IMR-90 (cell line): ENCODE measurements at regions not wholly inside any gene's neighbourhood (a gene's known extent, or its start where the extent isn't known, plus 50 kb on each side); places are given as distances from the start of the nearest gene placed in this dataset.
A peak's percentile ranks its signal among the peaks of the same experiment; 100 is the strongest.

Experiments
- ATAC-seq: fragments of 200-7000 bp; cut with Tn5 transposase; 2 replicates; pipeline ENCODE4 v1.9.1; 2020; ENCODE audit warnings: low read depth, mild to moderate bottlenecking, moderate library complexity
- BruUV-seq: library from RNA; stranded (reverse); fragments of 400-500 nt; replicated peaks from 2 replicates; lab custom pipeline; 2021; lab: Mats Ljungman, UMichigan
- CTCF ChIA-PET: fragments of 300-600 bp; formaldehyde crosslinking; extraction: SDS; loops from one replicate; lab custom pipeline; 2021; ENCODE audit warnings: antibody characterized with exemption; lab: Yijun Ruan, JAX
- POLR2A ChIA-PET: fragments of 300-600 bp; sonication (Branson Sonifier 250); formaldehyde crosslinking; loops from one replicate; lab custom pipeline; 2022; ENCODE audit warnings: antibody characterized with exemption; ENCODE audit not compliant: unreplicated experiment; lab: Charles Lee
- DNase-seq: peaks from one replicate; pipeline ENCODE4 v3.0.0; 2013
- H2AFZ ChIP-seq: replicated peaks from 2 replicates; pipeline ENCODE3; 2013; ENCODE audit warnings: low read length, mild to moderate bottlenecking; ENCODE audit not compliant: poor library complexity
- H2AK5ac ChIP-seq: 2 replicates; pipeline ENCODE4 v1.6.1; 2013; ENCODE audit warnings: low read depth, low read length, inconsistent platforms
- H2AK9ac ChIP-seq: replicated peaks from 2 replicates; pipeline ENCODE3; 2013; ENCODE audit warnings: mild to moderate bottlenecking, low read depth, low read length, moderate library complexity; ENCODE audit not compliant: poor library complexity
- H2BK120ac ChIP-seq: 2 replicates; pipeline ENCODE4 v1.6.1; 2013; ENCODE audit warnings: low read depth, low read length, inconsistent platforms
- H2BK15ac ChIP-seq: 3 replicates; pipeline ENCODE4 v1.6.1; 2013; ENCODE audit warnings: low read depth, low read length, inconsistent platforms
- H2BK20ac ChIP-seq: 2 replicates; pipeline ENCODE4 v1.6.1; 2013; ENCODE audit warnings: low read depth, mild to moderate bottlenecking, inconsistent platforms, low read length, moderate library complexity
- H2BK5ac ChIP-seq: 2 replicates; pipeline ENCODE4 v1.6.1; 2013; ENCODE audit warnings: mild to moderate bottlenecking, low read depth, low read length, inconsistent platforms; ENCODE audit not compliant: poor library complexity, severe bottlenecking
- H3K14ac ChIP-seq: replicated peaks from 2 replicates; pipeline ENCODE4 v1.6.1; 2013; ENCODE audit warnings: low read depth, low read length, inconsistent platforms
- H3K18ac ChIP-seq: 2 replicates; pipeline ENCODE4 v1.6.1; 2013; ENCODE audit warnings: low read depth, low read length, control low read depth
- H3K23ac ChIP-seq: 2 replicates; pipeline ENCODE4 v1.6.1; 2013; ENCODE audit warnings: low read depth, low read length, inconsistent platforms
- H3K27ac ChIP-seq: 2 replicates; pipeline ENCODE4 v1.5.1; 2013; ENCODE audit warnings: mild to moderate bottlenecking, control low read depth, low read length; ENCODE audit not compliant: insufficient read depth
- H3K27me3 ChIP-seq: 2 replicates; pipeline ENCODE4 v1.6.1; 2013; ENCODE audit warnings: low read length; ENCODE audit not compliant: control insufficient read depth, insufficient read depth
- H3K36me3 ChIP-seq: 2 replicates; pipeline ENCODE4 v1.6.1; 2013; ENCODE audit warnings: low read length, mixed read lengths; ENCODE audit not compliant: control insufficient read depth, insufficient read depth
- H3K4ac ChIP-seq: 2 replicates; pipeline ENCODE4 v1.6.1; 2013; ENCODE audit warnings: low read depth, low read length, inconsistent platforms
- H3K4me1 ChIP-seq: 2 replicates; pipeline ENCODE4 v1.6.1; 2013; ENCODE audit warnings: low read length, mixed read lengths; ENCODE audit not compliant: control insufficient read depth, insufficient read depth
- H3K4me2 ChIP-seq: 2 replicates; pipeline ENCODE4 v1.6.1; 2013; ENCODE audit warnings: low read depth, mild to moderate bottlenecking, control low read depth, low read length, moderate library complexity
- H3K4me3 ChIP-seq: 2 replicates; pipeline ENCODE4 v1.5.1; 2013; ENCODE audit warnings: low read depth, mild to moderate bottlenecking, control low read depth, low read length, moderate library complexity; ENCODE audit not compliant: insufficient read depth
- H3K56ac ChIP-seq: 2 replicates; pipeline ENCODE4 v1.6.1; 2013; ENCODE audit warnings: low read length, inconsistent platforms; ENCODE audit not compliant: insufficient read depth; ENCODE audit errors: extremely low read depth
- H3K79me1 ChIP-seq, 2 experiments: 2 replicates each; pipeline ENCODE4 v1.6.1; 2013; ENCODE audit warnings: low read length in 2 of 2, inconsistent platforms in 1 of 2, low read depth in 1 of 2
- H3K9ac ChIP-seq: 2 replicates; pipeline ENCODE4 v1.6.1; 2013; ENCODE audit warnings: low read depth, low read length, control low read depth
- H3K9me1 ChIP-seq: 2 replicates; pipeline ENCODE4 v1.6.1; 2013; ENCODE audit warnings: low read length, inconsistent platforms; ENCODE audit not compliant: insufficient read depth
- H3K9me3 ChIP-seq: 2 replicates; pipeline ENCODE4 v1.6.1; 2013; ENCODE audit warnings: low read length; ENCODE audit not compliant: control insufficient read depth, insufficient read depth
- H4K20me1 ChIP-seq: 2 replicates; pipeline ENCODE4 v1.6.1; 2013; ENCODE audit warnings: low read length, inconsistent platforms; ENCODE audit not compliant: insufficient read depth
- H4K5ac ChIP-seq: 2 replicates; pipeline ENCODE4 v1.6.1; 2013; ENCODE audit warnings: mild to moderate bottlenecking, low read depth, low read length, control low read depth
- H4K8ac ChIP-seq, 2 experiments: 2 replicates each; pipeline ENCODE4 v1.6.1; 2013; ENCODE audit warnings: low read depth in 2 of 2, low read length in 2 of 2, control low read depth in 1 of 2, inconsistent platforms in 1 of 2
- H4K91ac ChIP-seq: 2 replicates; pipeline ENCODE4 v1.6.1; 2013; ENCODE audit warnings: low read depth, low read length, inconsistent platforms; ENCODE audit not compliant: insufficient read depth
- CEBPB ChIP-seq: IDR thresholded peaks from 2 replicates; pipeline ENCODE4 v1.6.1; 2012; ENCODE audit warnings: low read depth, low read length, improper control_type of control experiment
- NFE2L2 ChIP-seq: fragments of 150-350 bp; IDR thresholded peaks from 2 replicates; pipeline ENCODE4 v1.6.1; 2016; ENCODE audit warnings: low read depth, mild to moderate bottlenecking, low read length
- WGBS, 2 experiments: methylation state at CpG; one replicate each; pipeline versions ENCODE4 v1.1.5 to v1.1.7; 2013; ENCODE audit warnings: missing lambda C conversion rate in 2 of 2; ENCODE audit not compliant: insufficient read length in 1 of 2; ENCODE audit errors: extremely low coverage in 2 of 2; 5-methylcytosine and 5-hydroxymethylcytosine counted together
- dilution Hi-C: fragments of 300-500 bp; cut with HindIII; formaldehyde crosslinking; loops from one replicate; pipeline ENCODE4 v1.14.3; 2018; ENCODE audit warnings: low sequenced_read_pairs; ENCODE audit not compliant: unreplicated experiment
- in situ Hi-C: fragments of 300-500 bp; cut with MboI; formaldehyde crosslinking; loops from 3 replicates; pipeline ENCODE4 v1.14.3; 2019; ENCODE audit warnings: low sequenced_read_pairs, inconsistent platforms, mixed read lengths
- intact Hi-C: fragments of 100-400 bp; cut with micrococcal nuclease; formaldehyde crosslinking; loops from 2 replicates; pipeline ENCODE4 v1.10.0; 2022

DNA sequence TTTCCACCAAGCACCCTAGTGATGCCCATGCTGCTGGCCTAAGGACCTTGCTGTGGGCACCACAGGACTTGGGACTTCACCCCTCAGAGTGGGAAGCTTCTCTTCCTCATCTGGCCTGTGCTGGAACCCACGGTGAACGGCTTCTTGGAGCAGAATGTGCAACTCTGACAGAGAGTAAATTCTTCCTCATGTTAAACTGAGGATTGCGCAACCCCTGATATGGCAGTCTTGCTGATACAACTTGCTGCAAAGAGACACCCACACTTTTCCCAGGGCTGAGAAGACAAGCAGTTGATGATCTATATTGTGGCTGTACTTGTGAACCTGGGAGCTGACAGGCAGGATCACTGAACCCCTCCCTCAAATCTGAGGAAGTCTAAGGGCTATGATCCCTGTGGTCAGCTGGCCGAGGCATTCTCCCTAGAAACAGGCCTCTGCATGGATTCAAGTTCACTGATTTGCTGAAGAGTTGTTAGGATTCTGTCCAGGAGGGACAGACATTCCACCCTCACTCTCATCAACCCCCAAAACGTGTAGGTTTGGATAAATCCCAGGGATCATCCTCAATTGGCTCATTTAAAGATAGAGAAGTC is 307.2 kb downstream of the MTRR start:
- no peak overlapping the region for H3K4ac ChIP-seq
- dilution Hi-C loops, result no loop called here
- H4K8ac ChIP-seq, result no peak overlapping the region
- no peak overlapping the region for H2BK20ac ChIP-seq
- H2AK5ac ChIP-seq, result no peak overlapping the region
- no peak overlapping the region for H3K56ac ChIP-seq
- H3K14ac ChIP-seq, result no peak overlapping the region
- no peaks in the 10 kb centered on the region for H3K79me1 ChIP-seq
- TF ChIP-seq CEBPB (peak; percentile 97), NFE2L2 (no peak)
- no peaks in the 10 kb centered on the region for H3K36me3 ChIP-seq
- no peak overlapping the region for H2AK9ac ChIP-seq
- H3K9me1 ChIP-seq, result no peaks in the 10 kb centered on the region
- in situ Hi-C loops, result no loop called here
- H3K27me3 ChIP-seq, result no peaks in the 10 kb centered on the region
- no peak overlapping the region for H2BK120ac ChIP-seq
- no peak overlapping the region for H3K9ac ChIP-seq
- H2BK15ac ChIP-seq, result no peak overlapping the region
- no peaks in the 10 kb centered on the region for H3K9me3 ChIP-seq
- no peak overlapping the region for H2AFZ ChIP-seq
- no peaks in the 10 kb centered on the region for H3K4me1 ChIP-seq
- no TSS peak for BruUV-seq
- CTCF ChIA-PET, result no interaction called here
- no peak overlapping the region for H3K23ac ChIP-seq
- intact Hi-C loops, result no loop called here
- ATAC-seq, result no peak
- no peak overlapping the region for H4K5ac ChIP-seq
- H4K20me1 ChIP-seq, result no peaks in the 10 kb centered on the region
- H3K27ac ChIP-seq, result no peak overlapping the region
- no peak overlapping the region for H3K18ac ChIP-seq
- no peak overlapping the region for H3K4me2 ChIP-seq
- POLR2A ChIA-PET, result no interaction called here
- no peak overlapping the region for H4K91ac ChIP-seq
- no peak overlapping the region for H3K4me3 ChIP-seq
- H2BK5ac ChIP-seq, result no peak overlapping the region
- WGBS, 2 experiments, result no CpG with 5 or more reads among the region's 5 CpGs
- DNase-seq, result peak; percentile 1
